Body of pancreas (tissue), 4 donors: ENCODE measurements at regions not wholly inside any gene's neighbourhood (a gene's known extent, or its start where the extent isn't known, plus 50 kb on each side); places are given as distances from the start of the nearest gene placed in this dataset.

Experiments used
- ATAC-seq: fragments of 150-250 bp; one replicate; pipeline ENCODE4 v1.9.1; 2016
- DNase-seq, 4 donors: peaks; one replicate each; pipeline ENCODE4 v3.0.0-alpha.2; 2019
- H3K27ac ChIP-seq, 4 donors: fragments of 200-600 bp; sonication (generic); 1 replicate in 3 of 4; 2 replicates in 1 of 4; pipeline versions ENCODE4 v1.5.1 to v1.6.1; 2016 to 2019; ENCODE audit warnings: mild to moderate bottlenecking in 1 of 4, mixed read lengths in 1 of 4, moderate library complexity in 1 of 4
- H3K27me3 ChIP-seq, 2 donors: fragments of 200-600 bp; sonication (generic); one replicate each; pipeline ENCODE4 v1.6.0; 2016; ENCODE audit warnings: mild to moderate bottlenecking in 1 of 2
- H3K36me3 ChIP-seq, 2 donors: fragments of 200-600 bp; sonication (generic); replicated peaks in 1 of 2; 2 replicates each; pipeline ENCODE4 v1.5.1; 2016; ENCODE audit warnings: low read depth in 2 of 2; ENCODE audit not compliant: insufficient read depth in 1 of 2
- H3K4me1 ChIP-seq: fragments of 200-600 bp; sonication (generic); one replicate; pipeline ENCODE4 v1.6.0; 2016
- H3K4me3 ChIP-seq, 2 donors: fragments of 200-600 bp; sonication (generic); 1 replicate in 1 of 2; 2 replicates in 1 of 2; pipeline ENCODE4 v1.5.1; 2016 to 2019
- H3K9me3 ChIP-seq, 3 donors: fragments of 200-600 bp; sonication (generic); 1 replicate in 2 of 3; 2 replicates in 1 of 3; pipeline ENCODE4 v1.5.1; 2016
- CTCF ChIP-seq, 7 experiments: fragments of 450-650 bp in 4 of 7; fragments of 200-600 bp in 3 of 7; sonication (generic) in 3 of 7; IDR thresholded peaks; one replicate each; pipeline ENCODE4 v1.5.1; 2016 to 2019; ENCODE audit warnings: antibody characterized with exemption in 7 of 7
- POLR2A ChIP-seq, 3 donors: fragments of 450-650 bp; IDR thresholded peaks; one replicate each; pipeline ENCODE4 v1.6.1; 2016; ENCODE audit warnings: antibody characterized with exemption in 3 of 3, mild to moderate bottlenecking in 2 of 3
- whole genome bisulfite sequencing, 2 donors: methylation state at CpG; one replicate each; pipeline ENCODE4 v1.1.5; 2017; 5-methylcytosine and 5-hydroxymethylcytosine counted together
- intact Hi-C: fragments of 100-400 bp; cut with DNase I; formaldehyde crosslinking; loops from one replicate; pipeline ENCODE4 v1.15.1; 2023

GRCh38 chr16:17571499-17572093 is 100.8 kb upstream of the XYLT1 start:
- Histone ChIP-seq H3K9me3 (no peaks in the 10 kb centered on the region), H3K27ac (no peak overlapping the region), H3K27me3 (no peaks in the 10 kb centered on the region), H3K4me3 (no peak overlapping the region), H3K4me1 (no peaks in the 10 kb centered on the region), H3K36me3 (no peaks in the 10 kb centered on the region)
- TF ChIP-seq POLR2A (IDR thresholded peaks at IDR 0.05): no peak
- TF ChIP-seq CTCF (IDR thresholded peaks at IDR 0.05): no peak
- ATAC-seq: no peak
- 67 to 74% methylated on average over 6 of the region's 6 CpGs for WGBS, 2 donors
- DNase-seq: no peak
- intact Hi-C loops: no loop called here

GRCh38 chr16:17568239-17568638 is 97.5 kb upstream of the XYLT1 start:
- Histone ChIP-seq H3K27me3 (no peaks in the 10 kb centered on the region), H3K4me1 (no peaks in the 10 kb centered on the region), H3K4me3 (no peak overlapping the region), H3K36me3 (no peaks in the 10 kb centered on the region), H3K27ac (no peak overlapping the region), H3K9me3 (no peaks in the 10 kb centered on the region)
- DNase-seq: no peak
- WGBS, 2 donors: 67 to 74% methylated on average over 7 of the region's 7 CpGs
- TF ChIP-seq POLR2A (IDR thresholded peaks at IDR 0.05): no peak
- no peak for TF ChIP-seq CTCF (IDR thresholded peaks at IDR 0.05)
- ATAC-seq: no peak
- intact Hi-C loops: no loop called here

GRCh38 chr16:17567455-17567854 is 96.7 kb upstream of the XYLT1 start:
- DNase-seq: no peak
- intact Hi-C loops: no loop called here
- WGBS, 2 donors: 57 to 73% methylated on average over 7 of the region's 7 CpGs

GRCh38 chr16:17566656-17567450 is 96.1 kb upstream of the XYLT1 start:
- Histone ChIP-seq H3K9me3 (no peaks in the 10 kb centered on the region), H3K4me3 (no peak overlapping the region), H3K27me3 (no peaks in the 10 kb centered on the region), H3K4me1 (no peaks in the 10 kb centered on the region), H3K36me3 (no peaks in the 10 kb centered on the region), H3K27ac (no peak overlapping the region)
- no peak for ATAC-seq
- WGBS, 2 donors: 72 to 77% methylated on average over 6 of the region's 6 CpGs
- intact Hi-C loops: no loop called here
- TF ChIP-seq POLR2A (IDR thresholded peaks at IDR 0.05) (no peak), CTCF (IDR thresholded peaks at IDR 0.05) (no peak)
- no peak for DNase-seq

More at GRCh38 chr16:17567455-17567854, 96.7 kb upstream of the XYLT1 start:
- Histone ChIP-seq H3K9me3 (no peaks in the 10 kb centered on the region), H3K4me1 (no peaks in the 10 kb centered on the region), H3K36me3 (no peaks in the 10 kb centered on the region), H3K4me3 (no peak overlapping the region), H3K27me3 (no peaks in the 10 kb centered on the region), H3K27ac (no peak overlapping the region)
- ATAC-seq: no peak
- TF ChIP-seq POLR2A (IDR thresholded peaks at IDR 0.05) (no peak), CTCF (IDR thresholded peaks at IDR 0.05) (no peak)
